ENCODE measurements at regions not wholly inside any gene's neighbourhood (a gene's known extent, or its start where the extent isn't known, plus 50 kb on each side); places are given as distances from the start of the nearest gene placed in this dataset.

DNA sequence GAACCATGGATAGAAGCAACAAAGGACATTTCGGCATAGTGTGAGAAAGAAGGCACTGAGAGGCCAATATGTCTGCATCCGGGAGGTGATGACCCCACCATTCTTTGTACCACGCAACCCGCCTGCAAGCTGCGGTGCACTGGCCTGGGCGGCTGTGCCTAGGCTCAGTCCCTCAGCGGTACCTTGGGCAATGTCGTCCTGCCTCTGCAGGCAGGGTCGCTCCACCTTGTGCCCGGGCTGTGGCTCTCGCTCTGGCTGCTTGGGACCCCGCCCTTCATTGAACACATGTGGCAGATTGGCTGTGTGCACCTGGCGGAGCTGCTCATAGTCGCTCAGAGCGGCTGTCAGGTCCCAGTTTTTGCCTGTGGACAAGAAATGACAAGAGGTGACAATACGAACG is 243.2 kb downstream of the KLF13 start:
- Histone ChIP-seq H3K27me3 (ENCODE audit: control insufficient read depth in 2 of 2, insufficient read depth in 2 of 2, low read length in 2 of 2) (no peaks in the 10 kb centered on the region), H3K36me3 (ENCODE audit: control insufficient read depth in 2 of 2, extremely low read depth in 1 of 2, insufficient read depth in 2 of 2, low read length in 2 of 2) (no peaks in the 10 kb centered on the region), H3K9ac (replicated peaks; ENCODE audit: extremely low read depth, insufficient read depth, low read length) (no peak overlapping the region), H2AFZ (ENCODE audit: low read depth, low read length) (no peak overlapping the region), H3K4me3 (replicated peaks in 1 of 3; ENCODE audit: insufficient read depth in 1 of 3, low read depth in 1 of 3, low read length in 3 of 3) (no peak overlapping the region), H3K4me2 (ENCODE audit: insufficient read depth, low read length) (no peak overlapping the region), H3K27ac (ENCODE audit: insufficient read depth, low read depth, low read length) (no peak overlapping the region), H3K9me1 (replicated peaks; ENCODE audit: control insufficient read depth, extremely low read depth, insufficient read depth, low read length) (no peaks in the 10 kb centered on the region), H3K9me3 (replicated peaks; ENCODE audit: control insufficient read depth, insufficient read depth, low read length) (no peaks in the 10 kb centered on the region), H4K20me1 (replicated peaks; ENCODE audit: control insufficient read depth, extremely low read depth, insufficient read depth, low read length) (no peaks in the 10 kb centered on the region), H3K4me1 (ENCODE audit: control insufficient read depth, extremely low read depth, insufficient read depth, low read length) (no peaks in the 10 kb centered on the region), H3K79me2 (ENCODE audit: control insufficient read depth, insufficient read depth, low read length) (no peaks in the 10 kb centered on the region)
- TF ChIP-seq POLR2AphosphoS5 (IDR thresholded peaks at IDR 0.05; ENCODE audit: insufficient read depth, low read depth, low read length) (no peak), MYC (IDR thresholded peaks at IDR 0.05; ENCODE audit: low read depth, low read length) (no peak), POLR2A (IDR thresholded peaks at IDR 0.05; ENCODE audit: low read depth, low read length) (no peak), GATA2 (IDR thresholded peaks at IDR 0.05; ENCODE audit: insufficient read depth, insufficient read length, low read depth, low read length) (no peak), EZH2 (IDR thresholded peaks at IDR 0.05; ENCODE audit: borderline replicate concordance, low read depth, low read length, severe bottlenecking) (no peak)
- TF ChIP-seq, protein P1, sequence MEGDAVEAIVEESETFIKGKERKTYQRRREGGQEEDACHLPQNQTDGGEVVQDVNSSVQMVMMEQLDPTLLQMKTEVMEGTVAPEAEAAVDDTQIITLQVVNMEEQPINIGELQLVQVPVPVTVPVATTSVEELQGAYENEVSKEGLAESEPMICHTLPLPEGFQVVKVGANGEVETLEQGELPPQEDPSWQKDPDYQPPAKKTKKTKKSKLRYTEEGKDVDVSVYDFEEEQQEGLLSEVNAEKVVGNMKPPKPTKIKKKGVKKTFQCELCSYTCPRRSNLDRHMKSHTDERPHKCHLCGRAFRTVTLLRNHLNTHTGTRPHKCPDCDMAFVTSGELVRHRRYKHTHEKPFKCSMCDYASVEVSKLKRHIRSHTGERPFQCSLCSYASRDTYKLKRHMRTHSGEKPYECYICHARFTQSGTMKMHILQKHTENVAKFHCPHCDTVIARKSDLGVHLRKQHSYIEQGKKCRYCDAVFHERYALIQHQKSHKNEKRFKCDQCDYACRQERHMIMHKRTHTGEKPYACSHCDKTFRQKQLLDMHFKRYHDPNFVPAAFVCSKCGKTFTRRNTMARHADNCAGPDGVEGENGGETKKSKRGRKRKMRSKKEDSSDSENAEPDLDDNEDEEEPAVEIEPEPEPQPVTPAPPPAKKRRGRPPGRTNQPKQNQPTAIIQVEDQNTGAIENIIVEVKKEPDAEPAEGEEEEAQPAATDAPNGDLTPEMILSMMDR (IDR thresholded peaks at IDR 0.05; ENCODE audit: extremely low read depth in 1 of 2, insufficient read depth in 1 of 2, low read depth in 1 of 2, low read length in 2 of 2), result no peak
- TF ChIP-seq, protein P2, sequence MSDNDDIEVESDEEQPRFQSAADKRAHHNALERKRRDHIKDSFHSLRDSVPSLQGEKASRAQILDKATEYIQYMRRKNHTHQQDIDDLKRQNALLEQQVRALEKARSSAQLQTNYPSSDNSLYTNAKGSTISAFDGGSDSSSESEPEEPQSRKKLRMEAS (IDR thresholded peaks at IDR 0.05; ENCODE audit: insufficient read depth, insufficient read length), result no peak
- dilution Hi-C loops (cut with MboI; ENCODE audit: extremely low pct_ligation_motif_present, low sequenced_read_pairs), result no loop called here
- FAIRE-seq (no peak), DNase-seq (ENCODE audit: low read depth, low spot score) (no peak)
- intact Hi-C loops (cut with micrococcal nuclease), result no loop called here
- ChIA-PET CTCF (no interaction called here), POLR2A (no interaction called here)
- no TSS peak for BruUV-seq (replicated peaks)

Measured in endothelial cell of umbilical vein (primary cell).